Inflammatory macrophage treated with lipopolysaccharide for 1 hour (primary cell): ENCODE measurements at regions not wholly inside any gene's neighbourhood (a gene's known extent, or its start where the extent isn't known, plus 50 kb on each side); places are given as distances from the start of the nearest gene placed in this dataset.

Source experiments
- DNase-seq, 2 donors: peaks; one replicate each; pipeline ENCODE4 v3.0.0-alpha.2; 2020 to 2022

GRCh38 chr9:115169003-115169402, 51.0 kb upstream of the TNC start:
- DNase-seq = no peak

DNA sequence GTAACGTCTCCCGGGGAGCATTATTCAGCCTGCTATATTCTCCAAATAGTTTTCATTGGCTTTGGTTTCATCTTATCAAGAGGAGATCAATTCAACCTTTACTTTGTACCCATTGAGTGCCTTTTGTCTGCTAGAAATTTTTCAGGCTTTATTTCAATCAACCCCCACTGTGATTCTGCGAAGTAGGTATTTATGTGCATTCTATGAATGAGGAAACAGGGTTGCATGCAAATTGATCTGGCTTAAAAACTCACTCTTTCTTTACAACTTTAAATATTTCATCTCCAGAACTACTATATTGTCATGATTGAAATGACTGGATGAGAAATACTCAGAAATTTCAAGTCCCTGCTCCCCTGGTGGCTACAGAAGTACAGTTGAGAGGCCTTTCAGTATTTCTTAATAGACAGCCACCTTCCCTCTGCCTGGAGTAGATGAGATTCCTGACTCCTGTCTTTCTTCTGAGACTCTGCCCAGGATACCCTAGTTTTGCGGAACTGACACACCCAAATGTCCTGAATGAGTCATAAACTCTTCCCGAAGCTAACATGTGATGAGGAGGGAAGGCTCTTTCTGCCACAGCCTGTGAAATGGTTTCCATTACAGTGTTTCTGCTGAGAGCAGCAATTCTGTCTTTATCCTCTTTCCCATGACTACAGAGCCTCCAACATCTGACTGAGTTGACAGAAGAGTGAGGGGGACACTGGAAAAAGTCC, 52.6 kb upstream of the TNC start:
- no peak for DNase-seq

DNA sequence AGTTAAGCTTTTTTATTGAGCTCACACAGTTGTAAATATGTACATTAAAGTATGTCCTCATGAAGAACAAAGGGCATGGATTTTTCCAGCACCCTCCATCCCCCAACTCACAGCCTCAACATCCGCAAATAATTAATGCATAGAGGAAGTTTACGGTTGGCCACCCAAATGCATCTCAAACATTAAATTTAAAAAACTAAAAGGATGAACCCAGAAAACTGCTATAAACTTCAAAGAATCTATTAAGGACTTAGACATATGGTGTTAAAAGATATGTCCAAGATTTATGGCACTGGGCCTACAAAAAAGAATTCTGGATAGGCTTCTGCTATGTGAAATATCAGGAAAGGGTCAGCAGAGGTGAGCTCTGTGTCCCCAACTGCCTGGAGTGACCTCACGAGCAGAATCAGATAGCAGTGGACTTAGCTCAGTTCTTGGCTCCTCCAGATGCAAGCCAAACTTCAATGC, 54.0 kb upstream of the TNC start:
- no peak for DNase-seq

GRCh38 chr9:115182264-115182663, 64.3 kb upstream of the TNC start:
- DNase-seq = no peak

DNA sequence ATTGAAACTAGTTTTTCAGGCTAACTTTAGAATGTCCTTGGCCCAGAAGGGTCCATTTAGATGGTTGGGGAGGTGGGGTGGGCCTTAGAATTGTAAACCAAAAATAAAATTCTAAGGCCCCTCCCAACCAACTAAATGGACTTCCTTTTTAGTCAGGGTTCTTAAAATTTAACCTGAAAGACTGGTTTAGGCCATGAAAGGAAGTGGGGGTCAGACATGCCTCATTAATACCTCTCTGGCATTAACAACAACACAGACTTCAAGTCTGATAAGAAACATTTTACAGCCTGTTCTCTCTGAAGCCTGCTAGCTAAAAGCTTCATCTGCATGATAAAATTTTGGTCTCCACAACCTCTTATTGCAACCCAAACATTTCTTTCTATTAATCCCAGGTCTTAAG, 65.5 kb upstream of the TNC start:
- DNase-seq = no peak

DNA sequence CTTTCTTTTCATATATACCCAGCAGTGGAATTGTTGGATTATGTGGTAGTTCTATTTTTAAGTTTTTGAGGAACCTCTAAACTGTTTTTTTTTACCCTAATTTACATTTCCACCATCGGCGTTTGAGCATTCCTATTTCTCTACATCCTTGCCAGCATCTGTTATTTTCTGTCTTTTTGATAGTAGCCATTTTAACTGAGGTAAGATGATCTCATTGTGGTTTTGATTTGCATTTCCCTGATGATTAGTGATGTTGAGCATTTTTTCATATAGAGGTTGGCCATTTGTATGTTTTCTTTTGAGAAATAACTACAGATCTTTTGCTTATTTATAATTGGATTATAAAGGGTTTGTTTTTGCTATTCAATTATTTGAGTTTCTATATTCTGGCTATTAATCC, 71.7 kb upstream of the TNC start:
- DNase-seq = no peak

- no peak for DNase-seq
These were observed 73.7 kb upstream of the TNC start for GRCh38 chr9:115191667-115192066.

- peak; percentile 60 to 79 for DNase-seq
These were observed 74.3 kb upstream of the TNC start for GRCh38 chr9:115192280-115192679.

DNA sequence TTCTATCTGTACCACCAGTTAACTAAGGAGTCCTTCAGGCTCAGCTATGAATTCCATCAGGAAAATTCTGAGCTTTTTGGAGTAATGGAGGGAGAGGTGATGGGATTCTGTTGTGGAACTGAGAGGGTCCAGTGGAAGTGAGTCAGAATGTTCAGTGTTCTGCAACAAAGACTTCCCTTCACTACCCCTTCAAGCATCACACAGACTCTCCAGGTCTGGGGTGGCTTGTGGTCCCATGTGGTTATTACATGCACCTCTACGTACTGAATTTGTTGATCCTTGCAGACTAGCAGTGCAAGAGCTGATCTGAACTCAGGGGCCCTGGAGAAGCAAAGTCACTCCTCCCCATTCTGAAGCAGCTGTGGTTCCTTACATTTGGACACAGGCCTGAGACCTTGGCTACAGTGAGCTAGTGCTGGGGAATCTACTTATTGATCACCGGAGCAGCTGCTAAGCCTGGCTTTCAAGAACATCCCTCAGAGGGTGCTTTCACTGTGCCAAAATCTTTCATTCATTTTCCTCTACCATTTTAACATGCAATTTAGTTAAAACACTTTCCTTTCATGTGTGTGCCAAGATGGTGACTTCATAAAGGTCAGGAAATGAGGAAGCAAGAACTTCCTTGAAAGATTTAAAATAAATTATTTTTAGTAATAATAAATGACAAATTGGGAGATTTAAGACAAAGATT, 75.0 kb upstream of the TNC start:
- DNase-seq = peak in 1 of 2 donors; percentile 13

DNA sequence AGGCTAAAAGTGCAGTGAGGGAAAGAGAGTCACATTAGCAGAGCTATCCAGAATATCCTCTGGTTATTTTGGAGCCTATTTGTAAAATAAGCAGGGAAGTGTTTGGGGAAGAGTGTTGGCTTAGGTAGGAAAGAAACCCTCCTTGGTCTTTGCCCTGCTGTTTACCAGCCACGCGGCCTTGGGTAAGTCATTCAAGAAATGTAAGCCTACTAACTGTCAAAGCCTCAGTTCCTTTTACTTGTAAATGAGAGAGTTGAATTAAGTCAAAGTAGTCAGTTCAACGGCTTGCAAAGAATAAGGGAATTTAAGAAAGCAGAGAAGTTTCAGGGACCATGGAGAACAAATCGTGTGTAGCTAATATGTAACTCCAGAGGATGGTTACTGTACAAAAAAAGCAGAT, 75.8 kb upstream of the TNC start:
- DNase-seq = no peak

- DNase-seq = no peak
These were observed 76.3 kb upstream of the TNC start for GRCh38 chr9:115194216-115194615.

- DNase-seq = no peak
These were observed 78.0 kb upstream of the TNC start for GRCh38 chr9:115195912-115196311.

DNA sequence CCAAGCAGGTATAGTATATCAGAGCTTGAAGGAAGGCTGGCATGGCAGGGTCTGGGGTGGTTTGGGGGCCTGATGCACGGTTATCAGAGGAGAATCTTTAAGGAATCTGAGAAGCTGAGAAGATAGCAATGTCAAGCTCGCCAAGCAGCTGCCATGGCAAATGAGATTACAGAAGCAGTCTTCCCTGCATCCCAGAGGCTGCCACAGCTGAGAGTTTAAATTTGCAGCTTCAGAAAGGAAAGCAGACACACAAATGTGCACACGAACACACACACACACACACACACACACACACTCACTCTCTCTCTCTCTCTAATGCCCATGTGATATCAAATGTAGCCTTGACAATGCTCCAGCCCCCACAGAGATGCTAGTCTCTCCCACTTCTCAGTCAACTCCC, 79.0 kb upstream of the TNC start:
- no peak for DNase-seq

DNA sequence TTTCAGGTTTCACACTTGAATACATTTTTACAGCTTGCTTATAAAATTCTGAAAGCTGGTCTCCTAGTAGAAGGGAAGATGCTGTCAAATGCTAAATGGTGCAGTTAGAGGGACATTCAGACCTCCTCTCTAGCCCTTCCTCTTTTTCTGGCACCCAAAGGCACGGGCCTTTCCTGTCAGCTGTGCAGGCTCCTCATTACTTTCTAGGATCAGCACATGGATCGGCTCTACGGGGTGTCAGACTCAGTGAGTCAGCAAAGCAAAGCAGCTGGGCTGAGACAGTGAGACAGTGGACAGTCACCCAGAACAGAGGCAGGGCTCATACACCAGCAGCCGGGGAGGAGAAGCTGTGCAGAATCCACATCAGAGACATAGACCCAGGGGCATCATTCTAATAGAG, 80.0 kb upstream of the TNC start:
- peak in 1 of 2 donors; percentile 8 for DNase-seq

GRCh38 chr9:115200711-115201505, 83.0 kb upstream of the TNC start:
- DNase-seq = no peak

DNA sequence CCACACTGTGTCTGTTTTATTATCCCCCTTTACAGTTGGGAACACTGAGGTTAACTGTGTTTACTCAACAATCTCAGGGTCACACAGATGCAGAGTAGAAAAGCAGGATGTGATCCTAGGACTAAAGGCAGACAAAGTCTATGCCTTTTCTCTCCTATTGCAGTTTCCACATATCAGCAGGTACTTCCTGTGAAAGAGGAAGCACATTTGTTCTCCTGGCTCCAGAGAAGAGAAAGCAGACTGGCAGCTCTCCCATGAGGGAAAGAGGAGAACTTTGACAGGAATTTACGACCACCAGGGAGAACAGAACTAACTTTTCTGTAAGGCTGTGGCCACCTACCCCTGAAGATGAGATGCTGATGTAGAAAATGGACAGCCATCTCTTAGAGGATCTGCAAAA, 84.2 kb upstream of the TNC start:
- no peak for DNase-seq

- no peak for DNase-seq
These were observed 85.2 kb upstream of the TNC start for GRCh38 chr9:115202960-115203751.

GRCh38 chr9:115204904-115205453, 87.0 kb upstream of the TNC start:
- peak; percentile 29 to 68 for DNase-seq

- DNase-seq = peak in 1 of 2 donors; percentile 9
These were observed 89.3 kb upstream of the TNC start for GRCh38 chr9:115207003-115207836.

DNA sequence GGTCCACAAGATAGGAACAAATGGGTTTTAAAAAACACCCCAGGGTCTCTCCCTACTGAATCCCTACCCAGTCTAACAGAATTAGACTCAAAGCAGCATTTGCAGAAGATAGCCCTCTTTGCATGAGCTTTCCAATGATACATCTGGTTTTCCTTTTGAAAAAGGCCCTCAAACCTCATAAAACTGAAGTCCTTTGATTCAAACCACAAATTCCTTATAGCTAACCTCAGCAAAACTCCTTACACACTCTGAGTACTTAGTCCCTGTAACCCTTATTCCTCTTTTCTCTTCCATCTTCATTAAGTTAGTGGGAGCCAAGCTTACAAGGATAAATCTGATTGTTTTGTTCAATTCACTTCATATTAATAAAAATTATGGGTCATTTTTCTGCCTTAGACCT, 90.5 kb upstream of the TNC start:
- no peak for DNase-seq

- DNase-seq = no peak
These were observed 91.8 kb upstream of the TNC start for GRCh38 chr9:115209601-115210306.
